ENCODE measurements at regions not wholly inside any gene's neighbourhood (a gene's known extent, or its start where the extent isn't known, plus 50 kb on each side); places are given as distances from the start of the nearest gene placed in this dataset.

DNA sequence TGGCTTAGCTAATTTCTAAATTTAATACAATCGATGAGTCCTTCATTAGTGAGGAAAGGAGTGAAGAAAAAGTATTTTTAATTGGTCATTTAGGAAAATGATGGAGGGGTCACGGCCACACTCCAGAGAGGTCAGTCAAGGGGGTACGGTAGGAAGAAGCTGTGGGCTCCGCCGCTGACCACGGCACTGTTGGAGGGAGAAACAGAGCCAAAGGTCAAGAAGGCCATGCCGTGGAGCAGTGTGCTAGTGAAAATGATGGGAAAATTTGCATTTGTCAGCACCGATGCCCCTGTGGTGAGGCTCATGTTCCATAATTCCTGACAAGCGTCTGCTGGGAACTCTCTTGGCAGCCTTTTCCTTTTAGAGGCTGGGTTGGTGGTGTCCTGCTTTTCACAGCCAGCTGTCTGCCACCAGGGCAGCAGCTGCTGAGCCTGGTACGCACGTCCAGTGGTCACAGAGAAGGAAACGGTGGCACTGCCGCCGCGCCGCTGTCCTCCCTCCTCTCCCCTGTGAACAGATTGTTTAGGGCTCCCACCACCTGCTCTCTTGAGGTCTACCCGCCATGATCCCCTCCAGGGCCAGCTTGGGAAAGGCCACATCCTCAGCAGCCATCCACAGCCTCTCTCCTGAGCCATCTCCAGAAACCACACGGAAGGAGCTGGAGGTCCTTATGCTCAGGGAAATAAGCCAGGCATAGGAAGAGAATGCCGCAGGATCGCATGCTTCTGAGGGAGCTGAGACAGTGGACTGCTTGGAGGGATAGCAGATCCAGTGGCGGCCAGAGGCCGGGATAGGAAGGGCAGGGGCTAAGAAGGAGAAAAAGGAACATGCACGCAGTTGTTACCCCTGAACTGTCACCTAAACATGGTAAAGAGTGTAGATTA, 263.7 kb upstream of the PPP2R2D start:
- H3K27ac ChIP-seq (ENCODE audit: extremely low read length, insufficient read depth, low read length): no peak overlapping the region
- no peak overlapping the region for H3K4me2 ChIP-seq (ENCODE audit: low read depth, low read length)
- H2AFZ ChIP-seq (ENCODE audit: low read length): no peak overlapping the region
- TF ChIP-seq FOSL1 (CRISPR knock-in tag; IDR thresholded peaks at IDR 0.05; ENCODE audit: borderline replicate concordance) (no peak), DMTF1 (CRISPR knock-in tag; IDR thresholded peaks at IDR 0.05) (no peak), POLR2AphosphoS2 (IDR thresholded peaks at IDR 0.05; ENCODE audit: low read depth, low read length) (no peak), MED8 (CRISPR knock-in tag; IDR thresholded peaks at IDR 0.05; ENCODE audit: insufficient replicate concordance) (no peak), SMYD3 (CRISPR knock-in tag; IDR thresholded peaks at IDR 0.05) (no peak), TSC22D2 (CRISPR knock-in tag; IDR thresholded peaks at IDR 0.05; ENCODE audit: borderline replicate concordance) (no peak), ZNF142 (CRISPR knock-in tag; IDR thresholded peaks at IDR 0.05) (no peak), FLYWCH1 (CRISPR knock-in tag; IDR thresholded peaks at IDR 0.05) (no peak), ZSCAN25 (CRISPR knock-in tag; IDR thresholded peaks at IDR 0.05) (no peak), MEIS1 (CRISPR knock-in tag; IDR thresholded peaks at IDR 0.05; ENCODE audit: borderline replicate concordance) (no peak)
- TF ChIP-seq, protein P1, sequence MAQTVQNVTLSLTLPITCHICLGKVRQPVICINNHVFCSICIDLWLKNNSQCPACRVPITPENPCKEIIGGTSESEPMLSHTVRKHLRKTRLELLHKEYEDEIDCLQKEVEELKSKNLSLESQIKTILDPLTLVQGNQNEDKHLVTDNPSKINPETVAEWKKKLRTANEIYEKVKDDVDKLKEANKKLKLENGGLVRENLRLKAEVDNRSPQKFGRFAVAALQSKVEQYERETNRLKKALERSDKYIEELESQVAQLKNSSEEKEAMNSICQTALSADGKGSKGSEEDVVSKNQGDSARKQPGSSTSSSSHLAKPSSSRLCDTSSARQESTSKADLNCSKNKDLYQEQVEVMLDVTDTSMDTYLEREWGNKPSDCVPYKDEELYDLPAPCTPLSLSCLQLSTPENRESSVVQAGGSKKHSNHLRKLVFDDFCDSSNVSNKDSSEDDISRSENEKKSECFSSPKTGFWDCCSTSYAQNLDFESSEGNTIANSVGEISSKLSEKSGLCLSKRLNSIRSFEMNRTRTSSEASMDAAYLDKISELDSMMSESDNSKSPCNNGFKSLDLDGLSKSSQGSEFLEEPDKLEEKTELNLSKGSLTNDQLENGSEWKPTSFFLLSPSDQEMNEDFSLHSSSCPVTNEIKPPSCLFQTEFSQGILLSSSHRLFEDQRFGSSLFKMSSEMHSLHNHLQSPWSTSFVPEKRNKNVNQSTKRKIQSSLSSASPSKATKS (CRISPR knock-in tag; IDR thresholded peaks at IDR 0.05): no peak
- H3K4me1 ChIP-seq (ENCODE audit: insufficient read depth, low read length): peaks cover 12% of the 10 kb centered on the region
- H3K79me2 ChIP-seq (ENCODE audit: insufficient read depth, low read length): no peaks in the 10 kb centered on the region
- H3K4me3 ChIP-seq (replicated peaks in 1 of 3; ENCODE audit: insufficient read depth in 1 of 3, low read depth in 2 of 3, low read length in 3 of 3): no peak overlapping the region
- DNase-seq (ENCODE audit: low spot score): no peak
- H3K36me3 ChIP-seq (replicated peaks in 1 of 2; ENCODE audit: control insufficient read depth in 1 of 2, insufficient read depth in 2 of 2, low read length in 2 of 2): no peaks in the 10 kb centered on the region
- H3K27me3 ChIP-seq (ENCODE audit: control insufficient read depth in 1 of 2, insufficient read depth in 2 of 2, low read length in 2 of 2): peaks cover 3 to 30% of the 10 kb centered on the region in 2 experiments; a peak in 2 of 5 replicates
- intact Hi-C loops (cut with micrococcal nuclease; ENCODE audit: unreplicated experiment) (no loop called here), in situ Hi-C loops (cut with HindIII; ENCODE audit: extremely low pct_ligation_motif_present, low pct_unique_long_range_greater_than_20kb) (no loop called here)
- 16% methylated on average over 18 of the region's 23 CpGs for WGBS (ENCODE audit: low lambda C conversion rate)
- H3K9ac ChIP-seq (ENCODE audit: insufficient read depth, low read depth, low read length): no peak overlapping the region
- no peaks in the 10 kb centered on the region for H4K20me1 ChIP-seq (ENCODE audit: insufficient read depth, low read length)
- ChIA-PET POLR2A (no interaction called here), CTCF (ENCODE audit: low intra/inter-chr PET ratio, low total read pairs) (no interaction called here)
- peaks cover 10% of the 10 kb centered on the region; the same call in 1 of the 2 replicates for H3K9me3 ChIP-seq (ENCODE audit: low read length)
- BruUV-seq (replicated peaks): no TSS peak
- no peak for FAIRE-seq
- ATAC-seq: no peak
